ENCODE measurements at regions not wholly inside any gene's neighbourhood (a gene's known extent, or its start where the extent isn't known, plus 50 kb on each side); places are given as distances from the start of the nearest gene placed in this dataset.

- Mint-ChIP-seq H3K36me3 (ENCODE audit: low read depth) (no peaks in the 10 kb centered on the region), H3K27ac (no peak overlapping the region), H3K27me3 (peaks cover 17% of the 10 kb centered on the region), H3K4me3 (no peak overlapping the region), H3K4me1 (no peaks in the 10 kb centered on the region)
- no peak for DNase-seq
- no peaks in the 10 kb centered on the region for H3K9me3 ChIP-seq (ENCODE audit: control insufficient read depth, low read length, poor library complexity, severe bottlenecking)
- ATAC-seq, result no peak
These were observed 451.8 kb downstream of the SUCLA2 start for GRCh38 chr13:47549219-47549752.

DNA sequence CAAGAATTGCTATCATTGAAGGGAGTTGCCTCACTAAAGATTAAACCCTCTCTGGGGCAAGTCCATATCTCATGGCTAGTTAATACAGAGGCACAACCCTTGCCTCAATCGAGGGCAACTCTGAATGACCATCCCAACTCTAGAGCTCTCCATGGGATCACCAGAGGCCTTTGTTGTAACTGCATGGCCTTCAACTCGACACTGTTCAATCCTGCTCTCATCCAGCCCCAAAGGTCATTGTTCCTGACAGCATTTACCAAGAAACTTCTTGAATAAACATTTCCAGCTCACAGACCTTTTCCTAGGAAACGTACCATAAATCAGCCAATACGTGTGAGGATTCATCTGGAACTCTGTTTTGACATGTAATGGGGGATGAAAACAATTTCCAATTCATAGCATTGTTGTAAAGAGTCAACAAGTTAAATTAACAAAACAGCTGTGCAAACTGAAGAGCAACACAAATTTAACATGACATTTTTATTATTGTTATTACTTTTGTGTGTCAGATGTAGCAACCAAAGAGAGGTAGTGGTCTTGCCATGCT, 452.7 kb downstream of the SUCLA2 start:
- no peaks in the 10 kb centered on the region for H3K4me1 Mint-ChIP-seq

GRCh38 chr13:47546391-47547225, 454.5 kb downstream of the SUCLA2 start:
- DNase-seq (no peak), ATAC-seq (no peak)
- Mint-ChIP-seq H3K27me3 (peaks cover 6% of the 10 kb centered on the region), H3K27ac (no peak overlapping the region), H3K36me3 (ENCODE audit: low read depth) (no peaks in the 10 kb centered on the region), H3K4me3 (no peak overlapping the region), H3K4me1 (no peaks in the 10 kb centered on the region)
- no peaks in the 10 kb centered on the region for H3K9me3 ChIP-seq (ENCODE audit: control insufficient read depth, low read length, poor library complexity, severe bottlenecking)

More for the DNA sequence above, 452.7 kb downstream of the SUCLA2 start:
- Mint-ChIP-seq H3K36me3 (ENCODE audit: low read depth) (no peaks in the 10 kb centered on the region), H3K27me3 (peaks cover 17% of the 10 kb centered on the region), H3K4me3 (no peak overlapping the region), H3K27ac (no peak overlapping the region)
- DNase-seq, result no peak
- no peaks in the 10 kb centered on the region for H3K9me3 ChIP-seq (ENCODE audit: control insufficient read depth, low read length, poor library complexity, severe bottlenecking)
- no peak for ATAC-seq

GRCh38 chr13:47545201-47546024, 455.7 kb downstream of the SUCLA2 start:
- Mint-ChIP-seq H3K4me1 (no peaks in the 10 kb centered on the region), H3K36me3 (ENCODE audit: low read depth) (no peaks in the 10 kb centered on the region), H3K27ac (no peak overlapping the region), H3K4me3 (no peak overlapping the region), H3K27me3 (peaks cover 6% of the 10 kb centered on the region)
- no peak for ATAC-seq
- H3K9me3 ChIP-seq (ENCODE audit: control insufficient read depth, low read length, poor library complexity, severe bottlenecking), result no peaks in the 10 kb centered on the region
- no peak for DNase-seq

DNA sequence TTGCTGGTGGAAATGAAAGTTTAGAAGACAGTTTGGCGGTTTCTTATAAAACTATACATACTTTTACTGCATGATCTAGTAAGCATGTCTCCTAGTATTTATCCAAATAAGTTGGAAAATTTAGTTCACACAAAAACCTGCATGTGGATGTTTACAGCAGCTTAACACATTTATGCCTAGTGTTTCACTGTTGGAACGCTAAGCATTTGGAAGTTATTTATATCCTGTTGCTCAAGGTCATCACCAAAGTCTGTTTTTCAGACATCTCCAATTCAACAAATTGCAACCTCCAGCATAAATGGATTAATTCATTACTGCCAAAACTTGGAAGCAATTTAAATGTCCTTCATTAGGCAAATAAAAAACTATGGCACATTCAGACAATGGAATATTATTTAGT, 461.8 kb downstream of the SUCLA2 start:
- DNase-seq (no peak), ATAC-seq (no peak)
- Mint-ChIP-seq H3K4me1 (no peaks in the 10 kb centered on the region), H3K27ac (no peak overlapping the region), H3K36me3 (ENCODE audit: low read depth) (no peaks in the 10 kb centered on the region), H3K27me3 (no peaks in the 10 kb centered on the region), H3K4me3 (no peak overlapping the region)
- H3K9me3 ChIP-seq (ENCODE audit: control insufficient read depth, low read length, poor library complexity, severe bottlenecking), result no peaks in the 10 kb centered on the region

GRCh38 chr13:47523771-47524170, 477.3 kb downstream of the SUCLA2 start:
- no peaks in the 10 kb centered on the region for H3K4me1 Mint-ChIP-seq
- no peaks in the 10 kb centered on the region for H3K36me3 Mint-ChIP-seq (ENCODE audit: low read depth)
- no peak overlapping the region for H3K4me3 Mint-ChIP-seq
- H3K27ac Mint-ChIP-seq, result no peak overlapping the region
- ATAC-seq (no peak), DNase-seq (no peak)
- H3K9me3 ChIP-seq (ENCODE audit: control insufficient read depth, low read length, poor library complexity, severe bottlenecking), result no peaks in the 10 kb centered on the region
- H3K27me3 Mint-ChIP-seq, result no peaks in the 10 kb centered on the region

DNA sequence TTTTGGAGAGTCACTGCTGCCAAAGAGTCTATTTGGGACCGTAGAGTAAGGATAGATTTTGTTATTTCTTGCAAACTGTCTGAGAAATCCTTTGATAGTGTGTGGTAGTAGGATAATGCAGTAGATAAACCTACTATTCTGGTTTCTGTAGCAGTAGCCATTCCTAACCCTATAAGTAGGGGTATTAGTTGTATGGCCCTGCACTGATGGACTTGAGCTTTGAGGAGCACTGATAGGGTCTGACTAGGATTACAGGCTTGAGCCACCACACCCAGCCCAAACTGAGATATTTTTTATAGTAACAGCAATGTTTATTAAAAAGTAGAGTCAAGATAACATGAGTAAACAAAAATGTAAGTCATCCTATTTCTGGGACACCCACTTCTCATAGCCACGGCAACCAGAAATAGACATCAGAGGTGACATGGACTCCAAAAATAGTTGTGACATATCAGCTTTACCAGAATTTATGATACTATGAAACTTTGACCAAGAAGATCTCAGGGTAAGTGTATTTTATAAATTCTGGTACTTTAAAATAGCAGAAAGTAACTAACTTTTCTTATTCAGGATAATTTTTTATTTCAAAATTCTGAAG, 479.1 kb downstream of the SUCLA2 start:
- no peaks in the 10 kb centered on the region for H3K27me3 Mint-ChIP-seq
- H3K4me3 Mint-ChIP-seq, result no peak overlapping the region
- DNase-seq (no peak), ATAC-seq (no peak)
- no peaks in the 10 kb centered on the region for H3K36me3 Mint-ChIP-seq (ENCODE audit: low read depth)
- no peak overlapping the region for H3K27ac Mint-ChIP-seq
- H3K4me1 Mint-ChIP-seq, result no peaks in the 10 kb centered on the region
- H3K9me3 ChIP-seq (ENCODE audit: control insufficient read depth, low read length, poor library complexity, severe bottlenecking), result no peaks in the 10 kb centered on the region

DNA sequence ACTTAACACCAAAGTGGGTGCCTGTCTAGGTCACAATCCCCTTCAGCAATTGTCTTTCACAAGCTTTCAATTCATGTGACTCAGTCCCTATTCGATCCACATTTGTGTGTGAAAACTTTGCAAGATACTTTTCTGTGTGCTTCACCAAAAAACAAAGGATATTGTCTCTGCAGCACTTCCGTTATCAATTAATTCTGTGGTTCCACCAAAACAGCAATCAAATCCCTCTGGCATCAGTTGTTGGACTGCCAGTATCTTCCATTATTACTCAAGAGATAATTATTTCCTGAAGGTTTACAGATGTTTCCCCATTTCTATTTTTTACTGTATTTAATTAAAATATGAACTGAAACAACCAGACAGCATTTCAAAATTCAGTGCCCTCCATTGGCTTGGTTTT, 481.4 kb downstream of the SUCLA2 start:
- Mint-ChIP-seq H3K4me1 (no peaks in the 10 kb centered on the region), H3K27ac (no peak overlapping the region), H3K27me3 (no peaks in the 10 kb centered on the region), H3K36me3 (ENCODE audit: low read depth) (no peaks in the 10 kb centered on the region), H3K4me3 (no peak overlapping the region)
- H3K9me3 ChIP-seq (ENCODE audit: control insufficient read depth, low read length, poor library complexity, severe bottlenecking), result no peaks in the 10 kb centered on the region
- DNase-seq (no peak), ATAC-seq (no peak)

- DNase-seq, result no peak
- Mint-ChIP-seq H3K27ac (no peak overlapping the region), H3K36me3 (ENCODE audit: low read depth) (no peaks in the 10 kb centered on the region), H3K4me3 (no peak overlapping the region), H3K4me1 (no peaks in the 10 kb centered on the region), H3K27me3 (no peaks in the 10 kb centered on the region)
- no peaks in the 10 kb centered on the region for H3K9me3 ChIP-seq (ENCODE audit: control insufficient read depth, low read length, poor library complexity, severe bottlenecking)
- no peak for ATAC-seq
These were observed 482.5 kb downstream of the SUCLA2 start for GRCh38 chr13:47518530-47518929.

- H3K9me3 ChIP-seq (ENCODE audit: control insufficient read depth, low read length, poor library complexity, severe bottlenecking), result no peaks in the 10 kb centered on the region
- ATAC-seq (no peak), DNase-seq (no peak)
- Mint-ChIP-seq H3K27ac (no peak overlapping the region), H3K4me3 (no peak overlapping the region), H3K36me3 (ENCODE audit: low read depth) (no peaks in the 10 kb centered on the region), H3K4me1 (no peaks in the 10 kb centered on the region), H3K27me3 (no peaks in the 10 kb centered on the region)
These were observed 489.4 kb downstream of the SUCLA2 start for GRCh38 chr13:47511647-47512046.

GRCh38 chr13:47508527-47509228, 492.4 kb downstream of the SUCLA2 start:
- H3K36me3 Mint-ChIP-seq (ENCODE audit: low read depth), result no peaks in the 10 kb centered on the region
- no peaks in the 10 kb centered on the region for H3K27me3 Mint-ChIP-seq
- H3K27ac Mint-ChIP-seq, result no peak overlapping the region
- no peak overlapping the region for H3K4me3 Mint-ChIP-seq
- H3K9me3 ChIP-seq (ENCODE audit: control insufficient read depth, low read length, poor library complexity, severe bottlenecking), result no peaks in the 10 kb centered on the region
- ATAC-seq (no peak), DNase-seq (no peak)
- no peaks in the 10 kb centered on the region for H3K4me1 Mint-ChIP-seq

DNA sequence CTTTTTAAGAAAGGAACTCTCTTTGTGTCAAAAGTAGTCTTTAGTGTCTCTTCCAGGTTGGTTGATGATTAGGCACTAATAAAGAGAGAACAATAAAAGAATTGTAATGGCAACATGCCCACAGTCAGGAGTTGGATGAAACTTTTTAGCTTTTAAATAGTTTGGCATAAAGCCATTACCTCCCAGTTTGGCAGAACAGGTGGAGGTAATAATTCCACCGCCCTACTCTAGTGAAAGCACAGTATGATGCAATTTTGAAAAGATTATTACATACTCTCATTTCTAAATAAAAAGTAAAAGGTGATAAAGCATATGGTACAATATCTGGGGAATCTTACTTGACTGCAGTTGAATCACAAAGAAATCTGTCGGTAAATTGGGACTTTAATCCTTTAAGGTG, 497.6 kb downstream of the SUCLA2 start:
- Mint-ChIP-seq H3K36me3 (ENCODE audit: low read depth) (no peaks in the 10 kb centered on the region), H3K4me1 (peaks cover under 1% of the 10 kb centered on the region), H3K27me3 (no peaks in the 10 kb centered on the region), H3K27ac (no peak overlapping the region), H3K4me3 (no peak overlapping the region)
- H3K9me3 ChIP-seq (ENCODE audit: control insufficient read depth, low read length, poor library complexity, severe bottlenecking), result no peaks in the 10 kb centered on the region
- ATAC-seq, result no peak
- DNase-seq, result no peak
